ENCODE measurements at regions not wholly inside any gene's neighbourhood (a gene's known extent, or its start where the extent isn't known, plus 50 kb on each side); places are given as distances from the start of the nearest gene placed in this dataset.
"Not testable (repeated sequence)": the region's sequence is repeated elsewhere in the genome, so short reads cannot be mapped to it uniquely, and the experiment has no call there.

GRCh38 chr6:121678245-121678644 lies 242.8 kb downstream of the GJA1 start:
- Histone ChIP-seq H3K4me1 (ENCODE audit: control insufficient read depth, insufficient read depth, low read length) (no peaks in the 10 kb centered on the region), H3K9me3 (ENCODE audit: control insufficient read depth, insufficient read depth, low read length) (no peaks in the 10 kb centered on the region)

GRCh38 chr6:121680058-121680457 lies 244.6 kb downstream of the GJA1 start:
- H3K9ac ChIP-seq (ENCODE audit: low read depth, low read length), result no peak overlapping the region
- no peaks in the 10 kb centered on the region for H3K4me1 ChIP-seq (ENCODE audit: control insufficient read depth, insufficient read depth, low read length)
- no peak overlapping the region for H3K4me3 ChIP-seq (ENCODE audit: low read depth, low read length)
- no peaks in the 10 kb centered on the region for H3K27me3 ChIP-seq (ENCODE audit: control insufficient read depth, insufficient read depth, low read length)
- H3K36me3 ChIP-seq (ENCODE audit: control insufficient read depth, insufficient read depth, low read length), result no peaks in the 10 kb centered on the region
- no peaks in the 10 kb centered on the region for H3K9me3 ChIP-seq (ENCODE audit: control insufficient read depth, insufficient read depth, low read length)

More at GRCh38 chr6:121678245-121678644, 242.8 kb downstream of the GJA1 start:
- H3K36me3 ChIP-seq (ENCODE audit: control insufficient read depth, insufficient read depth, low read length), result no peaks in the 10 kb centered on the region
- H3K27me3 ChIP-seq (ENCODE audit: control insufficient read depth, insufficient read depth, low read length), result no peaks in the 10 kb centered on the region
- no peak overlapping the region for H3K9ac ChIP-seq (ENCODE audit: low read depth, low read length)
- H3K4me3 ChIP-seq (ENCODE audit: low read depth, low read length), result no peak overlapping the region

GRCh38 chr6:121682666-121683065 lies 247.2 kb downstream of the GJA1 start:
- H3K4me1 ChIP-seq (ENCODE audit: control insufficient read depth, insufficient read depth, low read length), result no peaks in the 10 kb centered on the region
- H3K36me3 ChIP-seq (ENCODE audit: control insufficient read depth, insufficient read depth, low read length), result no peaks in the 10 kb centered on the region
- H3K9me3 ChIP-seq (ENCODE audit: control insufficient read depth, insufficient read depth, low read length), result no peaks in the 10 kb centered on the region
- H3K9ac ChIP-seq (ENCODE audit: low read depth, low read length), result no peak overlapping the region
- no peak overlapping the region for H3K4me3 ChIP-seq (ENCODE audit: low read depth, low read length)
- H3K27me3 ChIP-seq (ENCODE audit: control insufficient read depth, insufficient read depth, low read length), result no peaks in the 10 kb centered on the region

DNA sequence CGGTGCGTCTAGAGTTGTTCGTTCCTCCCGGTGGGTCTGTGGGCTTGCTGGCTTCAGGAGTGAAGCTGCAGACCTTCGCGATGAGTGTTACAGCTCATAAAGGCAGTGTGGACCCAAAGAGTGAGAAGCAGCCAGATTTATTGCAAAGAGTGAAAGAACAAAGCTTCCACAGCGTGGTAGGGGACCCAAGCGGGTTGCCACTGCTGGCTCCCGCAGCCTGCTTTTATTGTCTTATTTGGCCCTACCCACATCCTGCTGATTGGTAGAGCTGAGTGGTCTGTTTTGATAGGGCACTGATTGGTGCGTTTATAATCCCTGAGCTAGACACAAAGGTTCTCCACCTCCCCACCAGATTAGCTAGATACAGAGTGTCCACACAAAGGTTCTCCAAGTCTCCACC lies 250.4 kb downstream of the GJA1 start:
- not testable (repeated sequence) for H3K27me3 ChIP-seq (ENCODE audit: control insufficient read depth, insufficient read depth, low read length)

DNA sequence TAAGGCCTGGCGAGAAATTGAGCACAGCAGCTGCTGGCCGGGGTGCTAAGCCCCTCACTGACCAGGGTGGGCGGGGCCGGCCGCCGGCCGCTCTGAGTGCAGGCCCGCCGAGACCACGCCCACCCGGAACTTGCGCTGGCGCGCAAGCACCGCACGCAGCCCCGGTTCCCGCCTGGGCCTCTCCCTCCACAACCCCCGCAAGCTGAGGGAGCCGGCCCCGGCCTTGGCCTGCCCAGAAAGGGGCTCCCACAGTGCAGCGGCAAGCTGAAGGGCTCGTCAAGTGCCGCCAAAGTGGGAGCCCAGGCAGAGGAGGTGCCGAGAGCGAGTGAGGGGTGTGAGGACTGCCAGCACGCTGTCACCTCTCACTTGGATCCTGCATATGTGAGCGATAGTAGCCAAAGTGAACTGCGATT lies 251.2 kb downstream of the GJA1 start:
- Histone ChIP-seq H3K4me3 (ENCODE audit: low read depth, low read length) (peak overlapping the region; percentile 33), H3K9me3 (ENCODE audit: control insufficient read depth, insufficient read depth, low read length) (no peaks in the 10 kb centered on the region), H3K9ac (ENCODE audit: low read depth, low read length) (no peak overlapping the region), H3K36me3 (ENCODE audit: control insufficient read depth, insufficient read depth, low read length) (no peaks in the 10 kb centered on the region), H3K27me3 (ENCODE audit: control insufficient read depth, insufficient read depth, low read length) (no peaks in the 10 kb centered on the region), H3K4me1 (ENCODE audit: control insufficient read depth, insufficient read depth, low read length) (no peaks in the 10 kb centered on the region)

More for the DNA sequence above, 250.4 kb downstream of the GJA1 start:
- not testable (repeated sequence) for H3K4me3 ChIP-seq (ENCODE audit: low read depth, low read length); H3K9me3 ChIP-seq (ENCODE audit: control insufficient read depth, insufficient read depth, low read length); H3K36me3 ChIP-seq (ENCODE audit: control insufficient read depth, insufficient read depth, low read length); H3K9ac ChIP-seq (ENCODE audit: low read depth, low read length); H3K4me1 ChIP-seq (ENCODE audit: control insufficient read depth, insufficient read depth, low read length)

GRCh38 chr6:121688974-121689373 lies 253.5 kb downstream of the GJA1 start:
- Histone ChIP-seq H3K4me3 (ENCODE audit: low read depth, low read length) (no peak overlapping the region), H3K4me1 (ENCODE audit: control insufficient read depth, insufficient read depth, low read length) (no peaks in the 10 kb centered on the region), H3K27me3 (ENCODE audit: control insufficient read depth, insufficient read depth, low read length) (no peaks in the 10 kb centered on the region), H3K36me3 (ENCODE audit: control insufficient read depth, insufficient read depth, low read length) (no peaks in the 10 kb centered on the region), H3K9me3 (ENCODE audit: control insufficient read depth, insufficient read depth, low read length) (no peaks in the 10 kb centered on the region), H3K9ac (ENCODE audit: low read depth, low read length) (no peak overlapping the region)

GRCh38 chr6:121691126-121691551 lies 255.7 kb downstream of the GJA1 start:
- Histone ChIP-seq H3K4me1 (ENCODE audit: control insufficient read depth, insufficient read depth, low read length) (no peaks in the 10 kb centered on the region), H3K27me3 (ENCODE audit: control insufficient read depth, insufficient read depth, low read length) (no peaks in the 10 kb centered on the region), H3K36me3 (ENCODE audit: control insufficient read depth, insufficient read depth, low read length) (no peaks in the 10 kb centered on the region), H3K9ac (ENCODE audit: low read depth, low read length) (no peak overlapping the region), H3K9me3 (ENCODE audit: control insufficient read depth, insufficient read depth, low read length) (no peaks in the 10 kb centered on the region), H3K4me3 (ENCODE audit: low read depth, low read length) (no peak overlapping the region)

DNA sequence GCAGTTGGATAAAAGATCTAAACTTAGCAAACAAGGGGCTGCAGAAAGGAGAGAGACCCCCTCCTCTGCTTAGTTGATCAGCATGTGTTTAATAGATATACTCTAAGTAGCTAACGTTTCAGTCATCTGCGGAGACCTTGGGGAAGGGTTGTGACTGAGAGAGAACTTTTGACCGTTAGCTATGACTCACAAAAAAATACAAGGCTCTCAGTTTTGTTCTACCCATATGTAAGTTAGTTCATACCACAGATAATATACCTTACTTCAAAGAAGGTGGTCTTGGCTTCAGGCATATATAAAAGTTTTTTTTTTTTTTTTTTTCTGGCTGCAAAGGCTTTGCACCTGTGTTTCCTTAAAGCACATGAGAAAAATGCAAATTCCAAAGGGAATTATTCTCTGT lies 258.9 kb downstream of the GJA1 start:
- no peak overlapping the region for H3K9ac ChIP-seq (ENCODE audit: low read depth, low read length)
- no peaks in the 10 kb centered on the region for H3K27me3 ChIP-seq (ENCODE audit: control insufficient read depth, insufficient read depth, low read length)
- no peaks in the 10 kb centered on the region for H3K9me3 ChIP-seq (ENCODE audit: control insufficient read depth, insufficient read depth, low read length)
- H3K4me3 ChIP-seq (ENCODE audit: low read depth, low read length), result no peak overlapping the region
- H3K36me3 ChIP-seq (ENCODE audit: control insufficient read depth, insufficient read depth, low read length), result no peaks in the 10 kb centered on the region
- no peaks in the 10 kb centered on the region for H3K4me1 ChIP-seq (ENCODE audit: control insufficient read depth, insufficient read depth, low read length)

- no peaks in the 10 kb centered on the region for H3K36me3 ChIP-seq (ENCODE audit: control insufficient read depth, insufficient read depth, low read length)
- no peaks in the 10 kb centered on the region for H3K9me3 ChIP-seq (ENCODE audit: control insufficient read depth, insufficient read depth, low read length)
- H3K4me1 ChIP-seq (ENCODE audit: control insufficient read depth, insufficient read depth, low read length), result no peaks in the 10 kb centered on the region
- no peaks in the 10 kb centered on the region for H3K27me3 ChIP-seq (ENCODE audit: control insufficient read depth, insufficient read depth, low read length)
- no peak overlapping the region for H3K4me3 ChIP-seq (ENCODE audit: low read depth, low read length)
- no peak overlapping the region for H3K9ac ChIP-seq (ENCODE audit: low read depth, low read length)
Observed at GRCh38 chr6:121694801-121695251, 259.4 kb downstream of the GJA1 start.

DNA sequence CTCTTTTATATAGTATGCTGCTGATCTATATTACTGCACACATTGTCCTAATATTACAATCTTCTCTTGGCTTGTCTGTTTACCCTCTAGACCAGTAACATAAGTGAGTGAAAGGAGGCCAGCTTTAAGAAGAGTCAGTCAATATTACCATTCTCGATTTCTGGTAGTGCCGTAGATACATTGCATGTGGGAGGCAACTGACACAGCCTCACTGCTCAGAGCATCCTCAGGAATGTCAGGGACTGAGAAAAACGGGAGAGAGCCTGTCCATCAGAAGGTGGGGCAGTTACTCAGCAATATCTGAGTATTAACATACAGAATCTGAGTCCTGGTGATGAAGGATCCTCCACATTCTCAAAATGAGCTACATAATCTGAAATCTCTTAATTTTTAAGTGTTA lies 259.9 kb downstream of the GJA1 start:
- Histone ChIP-seq H3K4me1 (ENCODE audit: control insufficient read depth, insufficient read depth, low read length) (no peaks in the 10 kb centered on the region), H3K9me3 (ENCODE audit: control insufficient read depth, insufficient read depth, low read length) (no peaks in the 10 kb centered on the region), H3K4me3 (ENCODE audit: low read depth, low read length) (no peak overlapping the region)

DNA sequence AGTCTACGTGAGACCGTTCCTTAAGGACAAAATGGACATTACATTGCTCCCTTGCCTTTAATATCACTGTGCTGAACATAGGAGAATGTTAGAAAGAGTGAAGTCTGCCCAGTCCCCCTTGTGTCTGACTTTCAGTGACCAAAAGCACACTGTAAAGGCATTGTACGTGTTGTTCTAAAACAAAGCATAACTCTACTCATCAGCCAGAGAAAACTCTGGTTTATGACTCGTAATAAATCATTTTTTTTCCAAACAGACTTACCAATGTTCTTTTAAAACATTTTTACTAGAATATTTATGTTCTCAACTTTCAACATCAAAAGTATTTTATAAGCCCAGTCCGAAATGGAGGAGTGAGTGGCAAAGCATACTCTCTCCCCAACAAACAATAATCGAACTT lies 262.5 kb downstream of the GJA1 start:
- H3K4me1 ChIP-seq (ENCODE audit: control insufficient read depth, insufficient read depth, low read length), result no peaks in the 10 kb centered on the region
- H3K36me3 ChIP-seq (ENCODE audit: control insufficient read depth, insufficient read depth, low read length), result no peaks in the 10 kb centered on the region
- H3K9ac ChIP-seq (ENCODE audit: low read depth, low read length), result no peak overlapping the region
- no peaks in the 10 kb centered on the region for H3K27me3 ChIP-seq (ENCODE audit: control insufficient read depth, insufficient read depth, low read length)
- H3K9me3 ChIP-seq (ENCODE audit: control insufficient read depth, insufficient read depth, low read length), result no peaks in the 10 kb centered on the region
- H3K4me3 ChIP-seq (ENCODE audit: low read depth, low read length), result no peak overlapping the region

More for the DNA sequence above, 259.9 kb downstream of the GJA1 start:
- Histone ChIP-seq H3K36me3 (ENCODE audit: control insufficient read depth, insufficient read depth, low read length) (no peaks in the 10 kb centered on the region), H3K9ac (ENCODE audit: low read depth, low read length) (no peak overlapping the region), H3K27me3 (ENCODE audit: control insufficient read depth, insufficient read depth, low read length) (no peaks in the 10 kb centered on the region)

DNA sequence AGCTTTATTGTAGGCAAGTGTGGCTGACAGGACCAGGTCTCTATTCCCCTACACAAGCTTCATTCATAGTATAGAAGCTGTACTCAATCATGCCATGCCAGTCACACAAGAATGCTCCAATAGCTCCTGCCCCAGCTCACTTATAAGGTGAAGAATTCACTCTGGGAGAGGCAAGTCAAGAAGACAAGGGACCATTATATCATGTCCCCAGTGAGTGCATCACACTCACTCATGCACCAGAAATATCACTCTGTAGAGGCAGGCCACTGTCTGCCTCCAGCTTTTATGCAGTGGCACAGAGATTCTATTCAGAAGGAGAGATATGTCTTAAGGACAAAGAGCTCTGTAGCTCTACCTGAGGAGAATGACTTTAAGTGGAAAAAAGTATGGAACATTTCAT lies 263.2 kb downstream of the GJA1 start:
- Histone ChIP-seq H3K36me3 (ENCODE audit: control insufficient read depth, insufficient read depth, low read length) (no peaks in the 10 kb centered on the region), H3K4me3 (ENCODE audit: low read depth, low read length) (no peak overlapping the region), H3K9me3 (ENCODE audit: control insufficient read depth, insufficient read depth, low read length) (no peaks in the 10 kb centered on the region), H3K9ac (ENCODE audit: low read depth, low read length) (no peak overlapping the region), H3K4me1 (ENCODE audit: control insufficient read depth, insufficient read depth, low read length) (no peaks in the 10 kb centered on the region), H3K27me3 (ENCODE audit: control insufficient read depth, insufficient read depth, low read length) (no peaks in the 10 kb centered on the region)

DNA sequence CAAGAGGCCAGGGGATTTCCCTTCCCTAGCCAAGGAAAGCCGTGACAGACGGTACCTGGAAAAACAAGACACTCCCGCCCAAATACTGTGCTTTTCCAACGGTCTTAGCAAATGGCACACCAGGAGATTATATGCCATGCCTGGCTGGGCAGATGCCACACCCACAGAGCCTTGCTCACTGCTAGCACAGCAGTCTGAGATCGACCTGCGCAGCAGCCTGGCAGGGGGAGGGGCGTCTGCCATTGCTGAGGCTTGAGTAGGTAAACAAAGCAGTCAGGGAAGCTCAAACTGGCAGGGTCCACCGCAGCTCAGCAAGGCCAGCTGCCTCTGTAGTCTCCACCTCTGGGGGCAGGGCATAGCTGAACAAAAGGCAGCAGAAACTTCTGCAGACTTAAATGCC lies 267.7 kb downstream of the GJA1 start:
- H3K27me3 ChIP-seq (ENCODE audit: control insufficient read depth, insufficient read depth, low read length); H3K36me3 ChIP-seq (ENCODE audit: control insufficient read depth, insufficient read depth, low read length); H3K9ac ChIP-seq (ENCODE audit: low read depth, low read length); H3K9me3 ChIP-seq (ENCODE audit: control insufficient read depth, insufficient read depth, low read length); H3K4me1 ChIP-seq (ENCODE audit: control insufficient read depth, insufficient read depth, low read length); H3K4me3 ChIP-seq (ENCODE audit: low read depth, low read length): not testable (repeated sequence)
